Activated CD4-positive, alpha-beta T cell treated with anti-CD3 and anti-CD28 coated beads, Interleukin-2, Interleukin-6, amounts not matched to agents 100 ng/mL and 50 ng/mL, durations not matched to agents 16 hours and 8 hours (primary cell): ENCODE measurements at regions not wholly inside any gene's neighbourhood (a gene's known extent, or its start where the extent isn't known, plus 50 kb on each side); places are given as distances from the start of the nearest gene placed in this dataset.
"Not testable (repeated sequence)": the region's sequence is repeated elsewhere in the genome, so short reads cannot be mapped to it uniquely, and the experiment has no call there.

Experiments
- DNase-seq: peaks from one replicate; pipeline ENCODE4 v3.0.0-alpha.2; 2020

DNA sequence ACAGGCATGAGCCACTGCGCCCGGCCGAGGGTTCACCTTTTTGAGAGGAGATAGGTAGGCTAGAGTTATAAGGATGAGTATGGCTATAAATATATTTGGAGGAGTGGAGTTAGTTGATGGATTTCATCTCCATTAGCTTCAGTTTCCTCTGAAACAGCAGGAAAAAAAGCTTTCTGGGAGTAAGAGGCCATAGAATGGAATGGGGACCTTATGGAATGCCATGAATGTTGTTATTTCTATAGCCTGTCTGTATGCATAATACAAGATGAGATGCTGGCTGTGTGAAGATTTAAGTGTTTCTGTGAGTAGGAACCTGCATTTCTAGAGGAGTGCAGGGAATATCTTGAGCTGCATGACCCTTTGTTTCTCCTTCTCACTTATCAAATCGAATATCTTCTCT is 114.9 kb upstream of the ARX start:
- no peak for DNase-seq

DNA sequence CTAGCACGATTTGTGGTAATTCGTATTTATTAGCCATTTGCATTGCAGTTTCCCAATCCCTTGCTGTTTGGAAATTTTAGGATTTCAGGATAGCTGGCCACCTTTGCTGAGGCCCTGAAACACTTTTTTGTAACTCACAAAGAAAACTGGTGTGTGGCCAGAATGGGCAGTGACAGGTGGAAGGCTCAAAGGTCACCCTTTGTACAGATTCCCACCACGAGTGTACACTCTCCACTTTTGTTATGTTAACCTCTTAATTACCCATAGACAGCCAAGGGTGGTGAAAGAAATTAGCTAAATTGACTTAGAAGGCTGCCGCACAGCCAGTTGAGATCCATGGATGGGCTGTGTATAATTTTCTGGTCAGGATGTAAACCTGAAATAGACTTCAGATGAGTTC is 109.7 kb upstream of the ARX start:
- DNase-seq, result no peak

DNA sequence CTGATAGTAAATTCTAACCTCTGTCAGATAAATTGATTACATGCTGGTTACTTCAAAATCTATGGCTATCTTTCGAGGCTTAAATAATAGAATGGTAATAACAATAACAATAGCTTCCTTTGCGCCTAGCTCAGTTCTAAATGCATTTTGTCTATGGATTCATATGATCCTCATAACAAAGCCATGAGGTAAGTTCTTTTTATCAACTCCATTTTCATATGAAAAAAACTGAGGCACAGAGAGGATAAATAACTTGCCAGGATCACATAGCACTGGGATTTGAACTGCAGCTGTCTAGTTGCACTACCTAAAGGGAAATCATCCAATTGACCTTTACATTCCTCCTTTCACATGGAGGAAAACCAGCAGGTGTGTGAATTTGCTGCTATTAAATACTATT is 108.6 kb upstream of the ARX start:
- no peak for DNase-seq

DNA sequence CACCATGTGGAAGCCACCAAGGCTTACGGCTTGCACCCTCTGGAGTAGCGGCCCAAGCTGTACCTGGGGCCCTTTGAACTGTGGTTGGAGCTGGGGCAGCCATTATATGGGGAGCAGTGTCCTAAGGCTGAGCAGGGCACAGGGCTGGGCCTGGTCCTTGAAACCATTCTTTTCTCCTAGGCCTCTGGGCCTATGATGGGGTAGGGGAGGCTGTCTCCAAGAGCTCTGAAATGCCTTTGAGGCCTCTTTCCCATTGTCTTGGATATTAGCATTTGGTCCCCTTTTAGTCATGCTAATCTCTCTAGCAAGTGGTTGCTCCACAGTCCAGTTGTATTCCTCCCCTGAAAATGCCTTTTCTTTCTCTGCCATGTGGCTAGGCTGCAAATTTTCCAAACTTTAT is 96.4 kb upstream of the ARX start:
- no peak for DNase-seq

DNA sequence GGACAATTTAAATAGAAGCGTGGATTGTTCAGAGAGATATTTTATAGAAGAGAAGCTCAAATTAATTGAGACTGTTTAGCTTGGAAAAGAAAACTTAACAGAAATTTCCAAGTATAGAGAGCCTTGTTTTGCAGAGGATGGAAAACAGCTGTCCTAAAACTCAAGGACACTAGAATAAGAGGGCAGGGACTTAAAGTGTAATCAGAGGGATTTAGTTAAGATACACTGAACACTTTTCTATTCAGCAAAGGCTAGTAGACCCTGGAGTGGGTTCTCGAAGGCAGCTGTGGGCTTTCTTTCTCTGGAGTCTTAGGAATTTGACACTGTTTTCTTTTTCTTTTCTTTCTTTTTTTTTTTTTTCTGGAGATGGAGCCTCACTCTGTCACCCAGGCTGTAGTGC is 92.7 kb upstream of the ARX start:
- DNase-seq, result no peak

DNA sequence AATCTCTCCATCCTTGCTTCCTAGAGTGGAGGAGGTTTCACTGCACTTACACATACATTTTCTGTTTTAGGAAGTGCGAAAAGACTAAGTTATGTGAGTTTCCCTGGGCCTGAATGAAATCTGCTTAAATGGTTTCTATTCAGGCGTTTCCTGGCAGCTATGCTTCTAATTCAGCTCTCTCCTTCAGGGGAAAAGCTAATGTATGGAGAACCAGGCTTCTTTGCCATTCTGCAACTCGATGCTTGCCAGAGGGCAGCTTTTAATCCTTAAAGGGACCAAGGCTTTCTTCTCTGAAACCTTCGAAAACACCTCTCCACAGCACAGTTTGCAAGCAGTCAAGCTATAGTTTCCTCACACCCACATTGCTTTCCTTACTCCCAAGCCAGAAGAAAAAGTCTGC is 89.5 kb upstream of the ARX start:
- DNase-seq, result no peak

DNA sequence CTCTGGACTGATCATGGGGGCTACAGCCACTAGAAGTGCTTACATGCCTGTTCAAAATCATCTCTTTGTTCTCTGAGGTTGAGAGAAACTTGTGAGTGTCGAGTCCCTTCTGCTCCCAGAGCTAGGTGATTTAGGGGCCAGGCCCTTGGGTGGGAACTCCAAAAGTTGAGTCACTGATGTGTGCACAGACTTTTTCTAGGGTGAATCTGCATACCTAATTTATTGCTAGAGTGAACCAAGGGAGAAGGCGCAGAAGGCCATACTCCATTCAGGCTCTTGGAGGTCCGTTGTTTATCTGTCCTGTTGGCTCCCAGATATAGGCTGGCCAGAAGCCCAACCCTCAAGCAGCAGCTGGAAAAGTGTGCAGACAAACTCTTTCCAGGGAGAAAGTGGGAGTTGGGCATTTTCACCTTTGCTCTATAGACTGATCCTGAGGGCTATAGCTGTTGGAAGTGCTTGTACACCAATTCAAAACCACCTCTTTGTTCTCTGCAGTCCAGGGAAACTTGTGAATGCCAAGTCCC is 80.8 kb upstream of the ARX start:
- no peak for DNase-seq

DNA sequence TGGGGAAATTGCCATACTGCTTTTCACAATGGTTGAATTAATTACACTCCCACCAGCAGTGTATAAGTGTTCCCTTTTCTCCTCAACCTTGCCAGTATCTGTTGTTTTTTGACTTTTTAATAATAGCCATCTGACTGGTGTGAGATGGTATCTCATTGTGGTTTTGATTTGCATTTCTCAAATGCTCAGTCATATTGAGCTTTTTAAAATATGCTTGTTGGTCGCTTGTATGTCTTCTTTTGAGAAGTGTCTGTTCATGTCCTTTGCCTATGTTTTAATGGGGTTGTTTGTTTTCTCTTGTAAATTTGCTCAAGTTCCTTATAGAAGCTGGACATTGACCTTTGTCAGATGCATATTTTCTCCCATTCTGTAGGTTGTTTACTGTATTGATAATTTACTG is 75.4 kb upstream of the ARX start:
- DNase-seq, result not testable (repeated sequence)

DNA sequence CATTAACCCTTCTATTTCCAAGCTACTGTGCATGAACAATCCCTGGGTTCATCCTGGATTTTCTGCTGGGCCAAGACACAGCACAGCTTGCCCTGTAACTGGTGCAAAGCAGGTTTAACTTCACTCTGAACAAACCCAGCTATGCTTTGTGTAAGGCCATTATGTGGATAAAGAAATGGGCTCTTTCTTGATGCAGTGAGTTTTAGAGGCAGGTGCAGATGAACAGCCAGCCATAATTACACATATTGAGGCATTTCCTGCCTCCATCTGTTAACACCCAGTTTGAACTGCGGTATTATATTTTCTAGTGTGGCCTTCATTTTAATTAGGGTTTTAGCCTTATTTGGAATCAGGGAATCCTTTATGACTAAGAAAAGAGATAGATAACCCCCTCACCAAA is 68.7 kb upstream of the ARX start:
- DNase-seq, result no peak

DNA sequence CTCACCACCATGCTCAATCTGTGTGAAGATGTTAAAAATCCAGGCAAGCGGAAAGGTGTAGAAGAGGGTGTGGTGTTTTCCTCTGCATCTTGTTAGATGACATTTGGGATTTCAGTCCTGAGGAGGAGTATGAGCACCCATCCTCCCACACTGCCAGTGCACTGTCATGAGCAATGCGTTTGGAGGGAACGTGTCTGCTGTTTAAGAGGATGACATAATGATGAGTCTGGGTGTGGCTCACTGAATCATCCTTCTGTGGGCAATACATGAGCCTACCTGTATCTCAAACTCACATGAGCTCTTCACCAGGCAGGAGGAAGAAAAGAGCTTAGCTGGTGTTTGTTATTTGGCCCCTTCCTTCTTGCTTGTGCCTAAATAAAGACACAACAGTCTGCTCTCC is 67.9 kb upstream of the ARX start:
- no peak for DNase-seq

DNA sequence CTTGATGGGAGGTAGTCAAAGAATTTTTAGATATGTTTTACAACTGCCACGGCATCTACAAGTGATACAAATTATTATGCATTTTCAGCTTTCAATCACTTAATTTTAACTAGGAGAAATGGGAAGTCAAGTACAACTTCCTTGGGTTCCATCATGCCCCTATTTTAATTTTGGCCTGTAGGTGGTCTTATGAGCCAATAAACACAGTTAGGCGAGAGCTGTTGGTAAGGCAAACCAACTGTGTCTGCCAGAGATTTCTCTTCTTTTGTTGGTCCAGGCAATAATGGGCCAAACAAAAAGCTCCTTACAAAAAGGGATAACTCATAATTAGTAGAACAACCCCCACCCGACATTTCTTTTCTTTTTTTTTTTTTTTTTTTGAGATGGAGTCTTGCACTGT is 63.3 kb upstream of the ARX start:
- no peak for DNase-seq

DNA sequence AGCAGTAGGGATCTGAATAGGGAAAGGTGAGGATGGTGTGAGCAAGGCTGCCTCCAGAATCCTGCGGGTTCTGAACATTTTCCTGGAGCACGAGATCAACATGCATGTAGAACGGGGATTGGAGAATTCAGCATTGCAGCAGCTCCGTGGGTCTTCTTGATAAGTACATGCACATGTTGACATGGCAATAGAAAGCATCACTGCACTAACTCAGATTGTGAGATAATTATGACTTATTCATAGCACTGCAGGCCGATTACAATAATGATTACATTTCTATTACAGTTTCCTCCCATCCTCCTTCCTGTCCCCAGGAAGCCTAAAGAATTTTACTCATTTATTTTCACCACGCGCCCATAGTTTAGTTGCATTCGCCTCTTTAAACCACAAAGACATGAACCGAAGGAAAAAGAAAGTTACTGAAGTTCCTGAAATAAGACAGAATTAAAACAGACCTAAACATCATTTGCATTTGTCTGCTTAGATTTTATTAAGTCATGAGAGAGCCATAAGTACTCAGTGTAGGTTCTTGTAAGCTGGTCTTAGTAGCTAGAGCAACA is 61.3 kb upstream of the ARX start:
- DNase-seq, result no peak

DNA sequence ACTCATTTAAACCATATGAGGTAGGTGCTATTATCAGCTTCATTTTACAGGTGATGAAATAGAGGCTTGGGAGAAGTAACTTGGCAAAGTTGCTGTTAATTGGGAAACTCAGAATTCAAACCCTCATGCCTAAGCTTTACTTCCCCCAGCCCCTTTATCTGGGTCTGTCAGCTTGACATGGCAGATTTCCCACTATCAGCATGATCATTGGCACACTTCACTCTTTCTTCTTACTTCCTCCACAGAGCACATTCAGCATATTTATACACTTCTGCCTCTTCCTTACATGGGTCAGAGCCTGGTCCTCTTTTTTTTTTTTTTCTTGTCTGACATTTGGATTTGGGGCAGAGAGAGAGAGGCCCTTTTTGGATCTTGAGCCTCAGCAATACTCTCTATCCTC is 56.5 kb upstream of the ARX start:
- DNase-seq, result no peak

DNA sequence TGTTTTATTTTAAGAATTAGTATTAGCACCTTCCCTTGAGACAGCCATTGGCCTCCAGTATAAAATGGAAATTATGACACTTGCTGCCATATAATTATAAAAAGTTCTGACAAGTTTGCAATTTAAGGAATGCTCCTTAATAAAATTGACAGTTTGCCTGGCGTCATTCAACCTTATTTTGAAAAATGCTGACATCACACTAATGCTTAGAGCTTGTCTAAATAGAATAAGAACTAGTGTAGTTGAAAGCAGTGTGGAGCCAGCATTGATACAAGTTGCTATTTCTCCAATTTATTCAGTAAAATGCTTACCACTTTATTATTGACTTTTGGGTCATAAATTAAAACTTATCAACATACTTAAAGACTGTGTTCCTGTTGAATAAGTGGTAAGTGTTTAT is 54.3 kb upstream of the ARX start:
- no peak for DNase-seq

DNA sequence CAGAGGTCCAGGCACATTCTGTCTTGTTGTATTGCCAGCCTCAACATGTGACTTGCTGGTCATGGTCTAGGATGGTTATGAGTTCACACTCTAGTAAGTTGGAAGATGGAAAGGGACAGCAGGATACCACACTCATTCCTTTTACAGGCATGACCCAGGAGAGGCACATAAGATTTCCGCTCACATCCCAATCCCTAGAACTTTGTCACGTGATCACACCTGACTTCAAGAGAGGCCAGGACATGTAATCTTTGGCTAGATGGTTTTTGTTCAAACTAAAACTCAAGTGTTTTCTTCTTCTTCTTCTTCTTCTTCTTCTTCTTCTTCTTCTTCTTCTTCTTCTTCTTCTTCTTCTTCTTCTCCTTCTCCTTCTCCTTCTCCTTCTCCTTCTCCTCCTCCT is 53.4 kb upstream of the ARX start:
- DNase-seq, result no peak

DNA sequence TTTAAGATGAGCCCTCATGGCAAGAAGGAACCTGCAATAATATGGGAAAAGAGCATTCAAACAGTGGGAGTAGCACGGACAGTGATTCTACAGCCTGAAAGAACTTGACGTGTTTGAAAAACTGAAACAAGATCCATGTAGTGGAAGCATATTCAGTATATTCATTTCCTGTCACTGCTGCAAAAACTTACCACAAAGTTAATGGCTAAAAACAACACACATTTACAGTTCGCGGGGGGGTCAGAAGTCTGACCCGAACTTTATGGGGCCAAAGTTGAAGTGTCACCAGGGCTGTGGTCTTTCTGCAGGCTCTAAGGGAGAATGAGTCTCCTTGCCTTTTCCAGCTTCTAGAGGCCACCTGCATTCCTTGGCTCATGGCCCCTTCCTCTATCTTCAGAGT is 52.6 kb upstream of the ARX start:
- no peak for DNase-seq

DNA sequence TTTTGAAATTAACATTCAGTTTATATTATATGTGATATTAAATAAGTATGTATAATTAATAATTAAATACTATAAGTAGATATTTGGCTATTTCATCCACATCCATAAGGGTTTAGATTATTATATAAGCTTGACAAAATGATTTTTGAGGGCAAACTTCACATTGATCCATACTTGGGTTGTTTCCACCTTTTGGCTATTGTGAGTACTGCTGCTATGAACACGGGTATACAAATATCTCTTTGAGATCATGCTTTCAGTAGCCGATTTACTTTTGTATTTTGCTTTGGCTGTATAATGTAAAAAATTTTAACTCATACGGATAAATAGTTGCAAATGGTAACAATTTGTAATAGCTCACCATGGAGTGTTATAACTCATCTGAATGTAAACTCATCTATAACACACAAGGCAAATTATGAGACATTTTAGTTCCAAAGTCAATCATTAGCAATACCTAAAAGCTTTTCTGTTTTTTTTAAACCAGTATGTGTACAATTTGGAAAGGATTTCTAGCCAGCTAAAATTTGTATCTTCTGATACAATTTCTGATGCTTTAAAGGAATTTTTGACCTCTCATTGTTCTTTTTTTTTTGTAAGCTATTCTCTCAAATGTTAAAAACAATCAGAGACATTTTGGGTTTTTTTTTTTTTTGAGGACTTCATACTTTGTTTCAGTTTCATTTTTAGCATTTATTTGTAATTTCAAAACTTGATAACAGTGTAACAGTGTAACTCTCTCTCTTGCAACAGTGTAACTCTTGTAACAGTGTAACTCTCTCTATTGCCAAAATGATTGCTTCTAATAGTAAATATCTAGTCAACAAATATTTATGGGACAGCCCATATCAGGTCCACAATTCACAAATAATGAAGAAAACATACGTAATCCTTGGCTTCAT is 51.8 kb upstream of the ARX start:
- DNase-seq, result peak; percentile 13

DNA sequence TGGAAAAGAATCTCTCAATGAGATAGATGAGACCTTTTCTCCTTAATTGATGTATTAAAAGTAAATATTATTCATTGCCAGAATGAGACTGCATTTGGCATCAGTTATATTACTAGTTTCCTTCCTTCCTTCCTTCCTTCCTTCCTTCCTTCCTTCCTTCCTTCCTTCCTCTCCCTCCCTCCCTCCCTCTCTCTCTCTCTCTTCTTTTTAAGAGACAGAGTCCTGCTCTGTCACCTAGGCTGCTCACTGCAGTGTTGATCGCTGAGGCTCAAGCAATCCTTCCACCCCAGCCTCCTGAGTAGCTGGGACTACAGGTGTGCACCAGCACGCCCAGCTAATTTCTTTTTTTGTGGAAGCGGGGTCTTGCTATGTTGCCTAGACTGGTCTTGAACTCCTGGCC is 50.4 kb upstream of the ARX start:
- no peak for DNase-seq
